22Rv1 (cell line): ENCODE measurements at regions not wholly inside any gene's neighbourhood (a gene's known extent, or its start where the extent isn't known, plus 50 kb on each side); places are given as distances from the start of the nearest gene placed in this dataset.
"Not testable (repeated sequence)": the region's sequence is repeated elsewhere in the genome, so short reads cannot be mapped to it uniquely, and the experiment has no call there.

Experiments
- ZFX ChIP-seq: fragments of 450-650 bp; IDR thresholded peaks from 2 replicates; pipeline ENCODE4 v1.6.1; 2017; ENCODE audit warnings: antibody characterized with exemption, borderline replicate concordance
- TF ChIP-seq, protein P1 (sequence below): fragments of 450-650 bp; IDR thresholded peaks from 2 replicates; pipeline ENCODE4 v1.5.1; 2017; ENCODE audit warnings: mild to moderate bottlenecking

DNA sequence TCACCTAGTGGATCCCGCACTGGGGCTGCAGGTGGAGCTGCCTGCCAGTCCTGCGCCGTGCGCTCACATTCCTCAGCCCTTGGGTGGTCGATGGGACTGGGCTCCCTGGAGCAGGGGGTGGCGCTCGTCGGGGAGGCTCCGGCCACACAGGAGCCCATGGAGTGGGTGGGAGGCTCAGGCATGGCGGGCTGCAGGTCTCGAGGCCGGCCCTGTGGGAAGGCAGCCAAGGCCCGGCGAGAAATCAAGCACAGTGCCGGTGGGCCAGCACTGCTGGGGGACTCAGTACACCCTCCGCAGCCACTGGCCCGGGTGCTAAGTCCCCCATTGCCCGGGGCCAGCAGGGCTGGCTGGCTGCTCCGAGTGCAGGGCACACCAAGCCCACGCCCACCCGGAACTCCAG, 1708.6 kb downstream of the OLFM4 start:
- TF ChIP-seq, protein P1, sequence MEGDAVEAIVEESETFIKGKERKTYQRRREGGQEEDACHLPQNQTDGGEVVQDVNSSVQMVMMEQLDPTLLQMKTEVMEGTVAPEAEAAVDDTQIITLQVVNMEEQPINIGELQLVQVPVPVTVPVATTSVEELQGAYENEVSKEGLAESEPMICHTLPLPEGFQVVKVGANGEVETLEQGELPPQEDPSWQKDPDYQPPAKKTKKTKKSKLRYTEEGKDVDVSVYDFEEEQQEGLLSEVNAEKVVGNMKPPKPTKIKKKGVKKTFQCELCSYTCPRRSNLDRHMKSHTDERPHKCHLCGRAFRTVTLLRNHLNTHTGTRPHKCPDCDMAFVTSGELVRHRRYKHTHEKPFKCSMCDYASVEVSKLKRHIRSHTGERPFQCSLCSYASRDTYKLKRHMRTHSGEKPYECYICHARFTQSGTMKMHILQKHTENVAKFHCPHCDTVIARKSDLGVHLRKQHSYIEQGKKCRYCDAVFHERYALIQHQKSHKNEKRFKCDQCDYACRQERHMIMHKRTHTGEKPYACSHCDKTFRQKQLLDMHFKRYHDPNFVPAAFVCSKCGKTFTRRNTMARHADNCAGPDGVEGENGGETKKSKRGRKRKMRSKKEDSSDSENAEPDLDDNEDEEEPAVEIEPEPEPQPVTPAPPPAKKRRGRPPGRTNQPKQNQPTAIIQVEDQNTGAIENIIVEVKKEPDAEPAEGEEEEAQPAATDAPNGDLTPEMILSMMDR: not testable (repeated sequence)
- not testable (repeated sequence) for TF ChIP-seq ZFX
